NCI-H524 treated with DMSO at 0.1 percent for 48 hours (cell line): ENCODE measurements at regions not wholly inside any gene's neighbourhood (a gene's known extent, or its start where the extent isn't known, plus 50 kb on each side); places are given as distances from the start of the nearest gene placed in this dataset.

Experiments used
- DNase-seq: peaks from one replicate; lab custom pipeline; 2025; lab: John Stamatoyannopoulos, UW

DNA sequence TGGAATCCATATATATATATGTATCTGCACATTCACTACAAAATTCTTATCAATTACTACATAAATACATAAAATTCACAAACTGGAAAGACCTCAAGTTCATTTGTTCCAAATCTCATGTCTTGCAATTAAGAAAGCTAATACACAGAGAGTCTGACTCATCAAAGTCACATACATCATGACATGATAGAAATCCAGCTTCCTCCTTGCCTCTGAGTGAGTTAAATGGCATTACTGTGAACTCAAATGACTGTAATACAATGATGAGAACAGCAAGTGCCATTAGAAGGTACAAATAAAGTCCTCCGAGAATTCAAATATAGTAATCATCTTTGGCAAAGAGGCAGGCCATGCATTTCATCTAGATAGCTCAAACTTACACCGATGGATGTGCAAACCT, 55.1 kb upstream of the AGTR1 start:
- DNase-seq, result no peak

- no peak for DNase-seq
Observed at GRCh38 chr3:148643389-148643840, 54.3 kb upstream of the AGTR1 start.

DNA sequence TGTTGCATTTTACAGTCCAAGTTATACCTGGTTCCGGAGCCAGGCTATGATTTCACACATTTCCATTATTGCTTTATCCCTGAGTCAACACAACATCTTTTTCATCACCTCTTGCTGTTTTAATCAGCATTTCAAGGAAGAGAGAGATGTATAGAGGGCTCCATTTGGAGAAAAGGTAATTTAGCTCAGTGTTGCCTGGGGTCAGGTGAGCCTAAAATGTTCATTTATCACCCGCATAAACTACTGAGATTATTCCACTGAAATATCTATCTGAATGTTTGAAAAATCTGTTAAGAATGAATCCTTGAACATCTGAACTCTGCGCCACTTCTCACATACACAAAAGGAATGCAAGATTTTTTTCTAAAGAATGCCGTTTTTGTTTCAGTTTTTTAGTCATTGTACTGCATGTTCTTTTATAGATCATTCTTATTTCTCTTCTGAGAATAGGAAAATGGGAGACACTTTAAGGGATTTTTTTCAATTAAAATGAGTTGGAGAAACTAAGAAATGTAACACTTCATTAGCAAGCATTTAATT, 51.5 kb upstream of the AGTR1 start:
- no peak for DNase-seq
